GM18507 (cell line): ENCODE measurements at regions not wholly inside any gene's neighbourhood (a gene's known extent, or its start where the extent isn't known, plus 50 kb on each side); places are given as distances from the start of the nearest gene placed in this dataset.

Source experiments
- DNase-seq: peaks from one replicate; pipeline ENCODE4 v3.0.0; 2011; ENCODE audit warnings: low read depth; ENCODE audit not compliant: insufficient read length; ENCODE audit errors: extremely low spot score
- FAIRE-seq: peaks from 2 replicates; lab custom pipeline; 2011; peaks lifted over from hg19 to GRCh38; lab: Jason Lieb, UNC

GRCh38 chr5:53426512-53426830 lies 54.0 kb upstream of the FST start:
- DNase-seq (no peak), FAIRE-seq (no peak)

GRCh38 chr5:53426878-53427277 lies 53.6 kb upstream of the FST start:
- no peak for FAIRE-seq
- no peak for DNase-seq

- DNase-seq, result no peak
- FAIRE-seq, result no peak
These were observed 52.5 kb upstream of the FST start for GRCh38 chr5:53427965-53428364.

- no peak for FAIRE-seq
- DNase-seq, result no peak
These were observed 50.7 kb upstream of the FST start for GRCh38 chr5:53429706-53430105.

- DNase-seq, result no peak
- no peak for FAIRE-seq
These were observed 49.7 kb upstream of the FST start for GRCh38 chr5:53430618-53431252.
